Left kidney (tissue), 1 donor: ENCODE measurements at regions not wholly inside any gene's neighbourhood (a gene's known extent, or its start where the extent isn't known, plus 50 kb on each side); places are given as distances from the start of the nearest gene placed in this dataset.

ENCODE experiments used
- DNase-seq: peaks from one replicate; pipeline ENCODE4 v3.0.0-alpha.2; 2013

GRCh38 chr9:28847331-28847730 lies 1274.0 kb upstream of the C9orf72 start:
- no peak for DNase-seq

DNA sequence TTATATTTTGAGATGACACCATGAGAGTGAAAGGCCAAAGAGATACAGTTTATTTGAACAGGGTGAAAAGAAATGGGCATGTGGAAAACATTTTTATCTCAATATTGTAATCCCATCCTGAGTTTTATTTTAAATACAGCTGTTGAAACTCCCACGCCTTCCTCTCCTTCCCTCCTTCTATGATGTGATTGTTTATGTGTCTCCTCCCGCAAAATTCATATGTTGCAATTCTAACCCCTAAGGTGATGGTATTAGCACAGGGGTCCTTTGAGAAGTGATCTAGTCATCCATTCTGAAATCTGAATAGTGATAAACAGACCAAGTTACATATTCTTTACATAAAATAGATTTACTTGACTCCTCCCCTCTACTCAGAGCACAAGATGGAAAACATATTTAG lies 1275.4 kb upstream of the C9orf72 start:
- DNase-seq = no peak

DNA sequence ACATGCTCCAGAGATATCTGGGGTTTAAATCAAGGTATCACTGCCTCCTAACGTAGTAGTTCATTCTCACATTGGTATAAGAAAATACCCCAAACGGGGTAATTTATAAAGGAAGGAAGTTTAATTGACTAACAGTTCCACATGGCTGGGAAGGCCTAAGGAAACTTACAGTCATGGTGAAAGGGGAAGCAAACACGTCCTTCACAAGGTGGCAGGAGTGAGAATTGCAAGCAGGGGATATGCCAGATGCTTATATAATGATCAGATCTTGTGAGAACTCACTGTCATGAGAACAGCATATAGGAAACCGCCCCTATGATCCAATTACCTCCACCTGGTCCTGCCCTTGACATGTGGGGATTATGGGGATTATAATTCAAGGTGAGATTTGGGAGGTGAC lies 1280.2 kb upstream of the C9orf72 start:
- no peak for DNase-seq

- DNase-seq = no peak
These were observed 1293.7 kb upstream of the C9orf72 start for GRCh38 chr9:28866951-28867350.

- DNase-seq = no peak
These were observed 1295.1 kb upstream of the C9orf72 start for GRCh38 chr9:28868228-28868990.

DNA sequence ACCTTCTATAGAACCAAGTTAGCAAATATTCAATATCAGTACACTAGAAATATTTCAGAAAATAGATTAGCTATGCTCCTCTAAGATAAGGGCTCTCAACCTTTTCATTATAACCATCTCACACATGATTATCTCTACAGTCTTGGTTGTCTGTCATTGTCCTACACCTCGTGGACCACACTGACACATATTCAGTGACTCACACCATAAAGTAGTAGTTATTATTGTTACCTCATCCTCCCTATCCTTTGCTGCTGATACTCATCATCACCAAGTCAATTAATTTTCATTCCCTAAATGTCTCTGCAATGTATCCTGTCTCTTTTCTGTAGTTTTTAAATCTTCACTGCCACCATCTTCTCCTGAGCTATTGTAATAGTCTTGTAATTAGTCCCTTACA lies 1309.2 kb upstream of the C9orf72 start:
- no peak for DNase-seq

GRCh38 chr9:28883234-28883633 lies 1310.0 kb upstream of the C9orf72 start:
- no peak for DNase-seq

GRCh38 chr9:28887188-28887884 lies 1314.1 kb upstream of the C9orf72 start:
- DNase-seq = no peak

GRCh38 chr9:28888806-28889205 lies 1315.5 kb upstream of the C9orf72 start:
- DNase-seq = no peak

DNA sequence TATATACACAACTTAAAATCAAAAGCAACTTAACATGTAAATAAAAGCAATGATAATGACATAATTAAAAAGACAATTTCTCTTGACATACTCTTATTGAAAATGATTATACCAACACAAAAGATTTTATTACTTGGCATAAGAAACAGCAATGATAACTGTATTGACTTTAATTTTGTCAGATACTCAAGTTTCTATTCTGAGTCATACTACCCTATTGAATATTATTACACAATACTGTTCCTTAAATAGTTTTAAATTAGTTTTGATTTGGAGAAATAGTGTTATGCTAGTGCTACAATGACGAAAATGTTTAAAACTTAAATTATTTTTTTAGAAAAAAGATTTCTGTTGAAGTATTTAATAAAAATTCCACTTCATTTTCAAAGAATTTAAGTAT lies 1319.3 kb upstream of the C9orf72 start:
- no peak for DNase-seq

GRCh38 chr9:28899267-28899666 lies 1326.0 kb upstream of the C9orf72 start:
- DNase-seq = no peak

DNA sequence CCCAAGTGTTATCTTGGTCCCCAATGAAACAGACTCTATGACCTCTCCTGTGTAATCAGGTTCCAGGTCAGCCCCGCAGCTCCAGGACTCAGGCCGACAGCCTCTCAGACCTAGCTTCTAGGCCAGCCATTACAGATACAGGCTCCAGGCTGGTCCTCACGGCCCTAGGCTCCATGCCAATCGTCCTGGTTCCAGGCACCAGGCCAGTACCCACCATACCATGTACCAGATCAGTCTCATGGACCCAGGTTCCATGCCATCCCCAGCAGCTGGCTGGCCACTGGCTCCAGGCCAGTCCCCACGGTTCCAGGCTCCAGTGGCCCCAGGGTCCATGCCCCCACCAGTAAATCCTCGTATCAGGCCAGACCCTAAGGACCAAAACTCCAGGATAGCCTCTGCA lies 1326.6 kb upstream of the C9orf72 start:
- DNase-seq = no peak

GRCh38 chr9:28900406-28900805 lies 1327.1 kb upstream of the C9orf72 start:
- no peak for DNase-seq

- DNase-seq = no peak
These were observed 1336.2 kb upstream of the C9orf72 start for GRCh38 chr9:28909526-28909925.

DNA sequence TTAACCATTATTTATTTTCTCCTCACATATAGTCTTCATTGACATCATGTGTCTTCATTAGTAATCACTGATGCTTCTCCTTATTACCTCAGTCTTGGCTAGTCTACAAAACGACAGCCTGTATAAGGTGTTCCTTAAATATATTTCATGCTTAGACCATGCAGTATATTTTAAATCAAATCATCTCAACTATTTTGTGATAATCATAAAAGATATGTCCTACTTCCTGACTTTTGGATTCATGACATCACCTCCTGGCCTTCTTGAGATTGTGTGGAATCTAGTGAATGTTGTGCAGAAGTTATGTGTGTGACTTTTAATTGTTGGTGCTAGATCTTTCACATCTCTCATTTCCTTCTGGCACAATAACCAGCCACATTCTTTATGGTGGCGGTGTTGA lies 1339.3 kb upstream of the C9orf72 start:
- DNase-seq = no peak

DNA sequence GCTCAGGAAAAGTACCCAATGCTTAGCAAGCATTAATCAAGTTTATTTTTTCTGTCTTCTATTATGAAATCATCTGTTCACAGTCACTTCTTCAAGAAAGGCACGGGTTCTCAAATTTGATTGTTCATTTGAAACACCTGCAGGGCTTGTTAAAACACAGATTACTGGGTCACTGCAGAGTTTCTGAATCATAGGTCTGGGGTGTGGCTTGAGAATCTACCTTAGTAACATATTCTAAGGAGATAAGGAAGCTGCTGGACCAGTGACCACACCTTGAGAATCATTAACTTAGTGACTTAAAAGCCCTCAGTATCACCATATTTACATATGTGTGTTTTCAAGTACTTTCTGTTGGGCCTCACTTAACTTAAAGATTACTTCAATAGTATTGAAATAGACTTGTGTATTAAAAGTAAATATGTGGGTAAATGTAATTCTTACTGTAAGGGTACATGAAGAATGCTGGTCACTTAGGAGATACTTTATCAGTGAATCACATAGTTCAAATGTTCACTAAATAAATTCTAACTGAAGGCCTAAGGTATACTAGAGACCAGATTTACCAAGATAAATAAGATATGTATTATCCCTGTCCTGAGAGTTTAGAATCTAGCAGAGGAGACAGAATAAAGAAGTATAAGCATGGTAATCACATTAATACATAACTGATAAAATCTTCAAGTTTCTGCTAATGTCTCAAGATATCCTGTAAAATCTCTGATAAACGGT lies 1342.1 kb upstream of the C9orf72 start:
- DNase-seq = no peak

- DNase-seq = no peak
These were observed 1343.1 kb upstream of the C9orf72 start for GRCh38 chr9:28916348-28916747.

DNA sequence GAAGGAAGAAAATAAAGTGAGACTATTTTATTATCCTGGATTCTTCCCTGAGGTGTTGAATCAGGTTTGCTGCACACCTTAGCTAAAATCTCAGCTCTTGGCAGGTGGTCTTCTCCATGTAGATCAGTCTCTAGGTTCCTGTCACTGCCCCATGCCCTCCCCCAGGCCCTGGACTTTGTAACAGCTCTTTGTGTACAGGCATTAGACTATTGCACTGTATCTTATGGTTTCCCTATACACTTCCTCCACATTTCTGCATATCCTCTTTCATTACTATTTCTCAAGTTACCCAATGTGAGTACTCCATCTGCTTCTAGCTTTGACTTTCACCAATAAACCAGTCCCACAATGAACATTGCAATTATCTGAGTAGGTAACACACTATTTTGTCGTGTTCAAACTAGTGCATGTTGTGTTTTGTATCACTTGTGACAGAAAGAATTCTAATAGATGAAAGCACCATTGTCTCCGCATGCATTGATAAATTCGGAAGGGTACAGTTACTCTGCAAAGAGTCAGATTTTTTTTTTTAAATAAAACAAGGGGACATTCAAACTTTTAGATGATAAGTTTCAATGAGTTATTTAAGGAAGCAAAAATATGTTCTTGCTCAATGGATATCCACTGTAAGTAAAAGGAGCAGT lies 1348.7 kb upstream of the C9orf72 start:
- DNase-seq = no peak

- DNase-seq = no peak
These were observed 1349.6 kb upstream of the C9orf72 start for GRCh38 chr9:28922891-28923290.

DNA sequence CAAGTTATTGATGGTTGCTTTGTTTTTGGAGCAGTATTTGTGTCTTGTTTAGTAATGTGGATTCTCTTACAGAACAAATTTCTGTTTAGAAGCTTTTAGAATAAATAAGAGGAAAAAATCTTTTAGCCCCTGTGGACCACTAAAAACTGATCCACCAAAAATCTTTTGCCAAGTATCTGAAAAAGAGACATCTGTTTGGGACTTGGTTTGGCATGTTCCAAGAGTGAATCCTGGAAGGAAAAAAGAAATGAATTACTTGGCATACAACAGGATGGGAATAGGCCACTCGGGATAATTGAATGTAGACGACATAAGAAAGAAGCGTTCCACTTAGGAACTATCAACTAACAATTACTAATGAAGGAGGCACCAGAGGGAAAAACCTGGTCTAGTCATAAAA lies 1350.1 kb upstream of the C9orf72 start:
- DNase-seq = no peak

- DNase-seq = no peak
These were observed 1351.9 kb upstream of the C9orf72 start for GRCh38 chr9:28925157-28925556.

GRCh38 chr9:28926306-28926705 lies 1353.0 kb upstream of the C9orf72 start:
- no peak for DNase-seq

- no peak for DNase-seq
These were observed 1354.4 kb upstream of the C9orf72 start for GRCh38 chr9:28927691-28928090.
